ENCODE measurements at regions not wholly inside any gene's neighbourhood (a gene's known extent, or its start where the extent isn't known, plus 50 kb on each side); places are given as distances from the start of the nearest gene placed in this dataset.

- DNase-seq (peak; percentile 25), ATAC-seq (peak; percentile 72)
- CTCF ChIA-PET: interaction anchor here (0.6 to 1.2 kb wide), 4 partner anchors 28 to 53 kb away, joined by 3 to 5 read pairs (median 4); no protein-coding TSS in a partner anchor
- peak overlapping the region; percentile 47 for H3K4me3 Mint-ChIP-seq
- peaks cover 6% of the 10 kb centered on the region for H3K36me3 Mint-ChIP-seq (ENCODE audit: low read depth)
- no peaks in the 10 kb centered on the region for H3K27me3 Mint-ChIP-seq
- POLR2A ChIA-PET: interaction anchor here (0.9 to 1.3 kb wide), 4 partner anchors 50 to 115 kb away, joined by 4 to 6 read pairs (median 6); partner anchors contain the start of genes BAZ1A, FAM177A1 and SRP54
- H3K27ac Mint-ChIP-seq: peak overlapping the region; percentile 100
- intact Hi-C loops (cut with DNase I, micrococcal nuclease): loop anchor here (2.0 to 5.0 kb wide), 4 partner anchors 36 to 356 kb away; partner anchors contain the start of gene PPP2R3C (in 1 of the 2)
- no peaks in the 10 kb centered on the region for H3K9me3 Mint-ChIP-seq (ENCODE audit: low read depth)
- peaks cover 44% of the 10 kb centered on the region for H3K4me1 Mint-ChIP-seq
Observed at GRCh38 chr14:34931206-34931605, 51.6 kb upstream of the SRP54 start.

GRCh38 chr14:34930591-34931091 is 52.2 kb upstream of the SRP54 start:
- CTCF ChIA-PET: interaction anchor here (0.6 to 1.2 kb wide), 4 partner anchors 29 to 53 kb away, joined by 3 to 5 read pairs (median 4); no protein-coding TSS in a partner anchor
- H3K36me3 Mint-ChIP-seq (ENCODE audit: low read depth): peaks cover 6% of the 10 kb centered on the region
- intact Hi-C loops (cut with DNase I, micrococcal nuclease): loop anchor here (1.0 to 5.0 kb wide), 8 partner anchors 37 to 357 kb away; partner anchors contain the start of genes PPP2R3C (in 1 of the 2) and SRP54 (in 1 of the 2)
- H3K4me3 Mint-ChIP-seq: peak overlapping the region; percentile 51
- DNase-seq (peak; percentile 32), ATAC-seq (peak; percentile 57)
- peaks cover 44% of the 10 kb centered on the region for H3K4me1 Mint-ChIP-seq
- H3K27ac Mint-ChIP-seq: peak overlapping the region; percentile 100
- H3K27me3 Mint-ChIP-seq: no peaks in the 10 kb centered on the region
- H3K9me3 Mint-ChIP-seq (ENCODE audit: low read depth): no peaks in the 10 kb centered on the region
- POLR2A ChIA-PET: interaction anchor here (0.6 to 1.3 kb wide), 7 partner anchors 22 to 217 kb away, joined by 3 to 6 read pairs (median 4); partner anchors contain the start of genes BAZ1A, FAM177A1 and SRP54

- intact Hi-C loops (cut with DNase I, micrococcal nuclease): no loop called here
Observed at GRCh38 chr14:34926552-34926951, 51.4 kb upstream of the BAZ1A start.

More at GRCh38 chr14:34926552-34926951, 51.4 kb upstream of the BAZ1A start:
- peak overlapping the region; percentile 27 for H3K27ac Mint-ChIP-seq
- H3K9me3 Mint-ChIP-seq (ENCODE audit: low read depth): no peaks in the 10 kb centered on the region
- ATAC-seq: no peak
- H3K27me3 Mint-ChIP-seq: no peaks in the 10 kb centered on the region
- ChIA-PET CTCF (no interaction called here), POLR2A (no interaction called here)
- peaks cover 27% of the 10 kb centered on the region for H3K4me1 Mint-ChIP-seq
- H3K4me3 Mint-ChIP-seq: no peak overlapping the region
- no peaks in the 10 kb centered on the region for H3K36me3 Mint-ChIP-seq (ENCODE audit: low read depth)
- DNase-seq: no peak
